OCI-LY7 (cell line): ENCODE measurements at regions not wholly inside any gene's neighbourhood (a gene's known extent, or its start where the extent isn't known, plus 50 kb on each side); places are given as distances from the start of the nearest gene placed in this dataset.

ENCODE experiments used
- CTCF ChIP-seq: fragments of 200-600 bp; sonication (generic); conservative IDR thresholded peaks from 2 replicates; pipeline ENCODE4 v1.5.1; 2014; ENCODE audit warnings: mild to moderate bottlenecking, antibody characterized with exemption, low read length, moderate library complexity, mixed read lengths
- EZH2phosphoT487 ChIP-seq: fragments of 200-600 bp; sonication (generic); IDR thresholded peaks from 2 replicates; pipeline ENCODE4 v1.6.1; 2018; ENCODE audit warnings: low read depth, borderline replicate concordance, mild to moderate bottlenecking, mixed run types, antibody characterized with exemption, low read length, moderate library complexity, mixed read lengths

- TF ChIP-seq CTCF (no peak), EZH2phosphoT487 (no peak)
Observed at GRCh38 chr14:99023371-99023770, 248.6 kb downstream of the BCL11B start.
